ENCODE measurements at regions not wholly inside any gene's neighbourhood (a gene's known extent, or its start where the extent isn't known, plus 50 kb on each side); places are given as distances from the start of the nearest gene placed in this dataset.

DNA sequence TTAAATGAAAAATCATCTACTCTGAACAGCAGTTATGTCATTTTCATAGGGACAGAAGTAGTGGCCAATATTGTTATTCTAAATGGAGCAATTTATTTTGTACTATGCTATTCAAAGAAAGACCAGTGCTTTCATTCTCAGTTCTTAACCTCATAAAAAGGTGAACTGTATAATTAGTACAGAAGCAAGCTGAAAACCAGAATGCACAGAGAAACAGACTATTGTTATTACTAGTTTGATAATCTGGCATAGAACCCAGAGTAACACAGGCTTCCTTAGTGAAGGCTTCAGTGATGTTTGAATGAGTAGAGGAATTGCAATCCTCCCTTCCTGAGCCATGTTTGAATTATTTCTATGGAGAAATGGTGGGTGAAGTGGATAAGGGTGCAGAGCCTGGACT is 131.6 kb upstream of the LRRC7 start:
- no peak for DNase-seq (ENCODE audit: low spot score)

- no peak for DNase-seq (ENCODE audit: low spot score)
Measured at GRCh38 chr1:69438056-69438795, 129.5 kb upstream of the LRRC7 start.

- no peak for DNase-seq (ENCODE audit: low spot score)
Measured at GRCh38 chr1:69441496-69441895, 126.2 kb upstream of the LRRC7 start.

GRCh38 chr1:69451196-69451595 is 116.5 kb upstream of the LRRC7 start:
- DNase-seq (ENCODE audit: low spot score): no peak

GRCh38 chr1:69455718-69456117 is 112.0 kb upstream of the LRRC7 start:
- no peak for DNase-seq (ENCODE audit: low spot score)

DNA sequence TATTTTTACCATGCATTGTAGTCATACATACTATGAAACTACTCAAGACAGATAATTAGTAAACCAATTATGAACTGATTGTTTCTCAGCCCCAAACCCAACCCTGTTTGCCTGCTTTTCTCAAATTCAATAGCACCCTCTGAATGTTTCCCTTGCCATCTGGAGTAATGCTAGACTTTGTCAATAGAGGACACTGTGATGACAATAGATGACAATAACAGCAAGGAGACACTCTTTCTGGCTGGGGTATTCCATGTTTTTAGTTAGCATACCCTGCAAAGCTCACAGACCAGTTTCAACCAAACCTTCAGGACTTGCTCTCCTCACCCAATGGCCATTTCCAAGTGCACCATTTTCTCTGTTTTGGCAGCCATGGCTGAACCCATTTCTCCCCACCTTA is 108.5 kb upstream of the LRRC7 start:
- no peak for DNase-seq (ENCODE audit: low spot score)

GRCh38 chr1:69475021-69475420 is 92.7 kb upstream of the LRRC7 start:
- no peak for DNase-seq (ENCODE audit: low spot score)

- no peak for DNase-seq (ENCODE audit: low spot score)
Measured at GRCh38 chr1:69479734-69480133, 88.0 kb upstream of the LRRC7 start.

DNA sequence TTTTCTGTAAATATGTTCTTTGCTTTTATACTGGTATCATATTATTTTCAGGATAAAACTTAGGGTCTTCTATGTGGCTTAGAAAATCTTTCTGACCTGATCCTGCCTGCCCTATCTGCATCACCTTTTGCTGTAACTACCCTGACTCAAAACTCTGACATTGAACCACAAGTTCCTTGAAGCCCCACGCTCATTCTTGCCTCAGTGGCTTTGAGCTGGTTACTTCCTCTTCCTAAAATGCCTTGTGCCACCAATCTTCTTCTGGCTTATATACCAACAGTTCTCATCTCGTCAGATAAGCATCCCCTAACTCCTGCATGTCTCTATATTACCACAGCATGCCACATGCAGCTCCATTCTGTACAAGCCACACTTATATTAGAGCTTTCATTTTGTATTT is 84.5 kb upstream of the LRRC7 start:
- no peak for DNase-seq (ENCODE audit: low spot score)

DNA sequence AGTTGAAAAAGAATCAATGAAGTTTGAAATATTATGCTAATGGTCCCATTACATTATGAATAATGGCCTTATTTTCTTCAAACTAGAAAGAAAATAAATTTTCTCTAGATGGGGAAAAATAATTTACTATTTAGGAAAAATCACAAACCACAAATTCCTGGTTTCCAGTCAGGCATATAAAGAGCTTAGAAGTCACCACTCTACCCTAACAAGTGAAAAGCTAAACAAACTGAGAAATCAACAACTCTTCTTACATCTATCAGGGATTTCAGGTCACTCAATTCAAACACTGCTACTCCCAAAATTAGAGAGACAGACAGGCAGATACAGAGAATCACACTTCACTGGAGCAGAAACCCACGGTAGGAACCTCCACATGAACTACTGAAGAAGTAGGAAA is 82.1 kb upstream of the LRRC7 start:
- no peak for DNase-seq (ENCODE audit: low spot score)

GRCh38 chr1:69491416-69491815 is 76.3 kb upstream of the LRRC7 start:
- no peak for DNase-seq (ENCODE audit: low spot score)

- DNase-seq (ENCODE audit: low spot score): no peak
Measured at GRCh38 chr1:69492286-69492685, 75.4 kb upstream of the LRRC7 start.

DNA sequence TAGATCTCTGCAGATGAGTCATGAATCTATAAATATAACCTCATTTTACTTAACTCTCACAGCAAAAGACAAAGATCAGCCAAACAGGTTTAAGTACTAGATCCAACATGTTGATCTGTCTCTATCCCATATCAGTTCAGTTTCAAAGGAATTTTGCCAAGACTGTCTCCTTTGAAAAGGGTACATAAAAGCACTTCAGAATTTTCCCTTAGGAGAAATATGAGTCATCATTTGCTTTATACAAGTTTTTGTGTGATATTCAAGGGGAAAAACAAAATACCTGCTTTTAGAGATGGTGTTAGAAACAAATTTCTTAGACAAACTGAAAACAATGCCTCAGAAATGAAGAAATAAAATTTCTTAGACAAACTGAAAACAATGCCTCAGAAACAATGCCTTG is 73.5 kb upstream of the LRRC7 start:
- no peak for DNase-seq (ENCODE audit: low spot score)

DNA sequence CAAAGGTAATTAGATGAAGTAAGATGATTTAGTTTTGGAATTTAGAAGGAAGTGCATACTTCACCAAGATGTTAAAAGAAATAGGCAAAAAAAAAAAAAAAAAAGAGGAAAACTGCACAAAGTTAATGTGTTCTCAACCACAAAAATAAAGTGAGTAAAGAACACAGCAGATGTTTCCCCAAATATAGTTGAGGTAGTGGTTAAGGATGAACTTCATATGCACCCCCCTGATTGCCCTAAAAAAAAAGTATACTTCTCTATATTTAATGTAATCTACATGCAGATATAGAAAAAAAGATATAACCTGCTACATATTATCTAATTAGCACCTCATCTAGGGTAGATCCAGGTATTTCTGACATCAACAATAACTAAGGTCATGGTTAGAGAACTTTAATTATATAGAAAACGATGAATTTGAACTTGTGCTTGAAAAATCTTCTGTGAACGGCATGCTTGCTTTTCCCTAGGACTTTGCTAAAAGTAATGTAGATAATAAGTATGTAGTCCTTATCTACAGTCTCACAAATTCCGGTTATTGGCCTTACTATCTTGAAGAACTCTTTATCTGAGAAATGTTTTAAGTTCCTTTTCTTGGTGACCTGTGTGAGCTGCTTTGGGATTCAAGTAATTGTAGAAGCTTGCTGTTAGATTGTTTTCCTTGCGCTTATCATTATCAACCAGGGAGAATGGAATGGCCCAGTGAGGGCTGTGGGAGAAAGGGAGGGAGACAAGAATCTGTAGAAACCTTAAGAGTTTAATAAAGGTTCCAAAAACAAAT is 70.1 kb upstream of the LRRC7 start:
- DNase-seq (ENCODE audit: low spot score): no peak

GRCh38 chr1:69498711-69499110 is 69.0 kb upstream of the LRRC7 start:
- DNase-seq (ENCODE audit: low spot score): no peak

- no peak for DNase-seq (ENCODE audit: low spot score)
Measured at GRCh38 chr1:69499203-69499803, 68.4 kb upstream of the LRRC7 start.

GRCh38 chr1:69502991-69503390 is 64.7 kb upstream of the LRRC7 start:
- no peak for DNase-seq (ENCODE audit: low spot score)

DNA sequence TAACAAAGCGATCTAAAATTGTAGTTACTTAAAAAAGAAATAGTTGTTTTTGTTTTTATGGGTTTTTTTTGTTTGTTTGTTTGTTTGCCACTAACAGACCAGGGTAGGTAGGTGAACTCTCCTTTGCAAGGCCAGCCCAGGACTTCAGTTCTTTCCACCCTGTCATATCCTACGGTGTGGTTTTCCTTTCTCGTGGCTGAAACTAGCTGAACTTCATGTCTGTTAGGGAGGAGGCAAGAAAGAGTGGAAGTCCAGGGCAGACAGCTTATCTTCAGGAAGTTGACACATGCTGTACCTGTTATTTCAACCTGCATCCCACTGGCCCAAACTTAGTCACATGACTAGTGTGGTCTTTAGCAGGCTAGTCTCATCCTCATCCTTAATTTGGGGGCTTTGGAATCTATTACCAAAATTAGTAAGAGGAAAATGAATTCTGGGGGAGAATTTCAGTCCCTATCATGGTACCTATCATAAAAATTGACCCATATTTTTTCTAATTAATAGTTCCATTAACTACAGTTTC is 62.9 kb upstream of the LRRC7 start:
- no peak for DNase-seq (ENCODE audit: low spot score)

DNA sequence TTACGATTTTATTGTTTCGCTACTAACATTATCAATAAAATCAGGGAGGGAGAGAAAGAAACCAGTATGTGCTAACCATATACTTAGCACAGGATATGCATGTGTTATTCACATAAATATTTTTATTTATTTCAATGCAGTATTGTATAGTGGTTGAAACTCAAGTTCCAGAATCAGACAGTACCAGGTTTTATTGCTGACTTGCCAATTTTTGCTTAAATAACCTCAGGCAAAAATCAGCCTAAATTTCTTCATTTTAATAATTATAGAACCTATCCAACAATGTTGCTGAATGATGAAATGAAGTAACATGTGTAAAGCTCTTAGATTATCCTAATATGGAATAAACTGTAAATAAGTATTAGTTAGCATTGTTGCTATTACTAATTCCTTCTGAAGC is 61.4 kb upstream of the LRRC7 start:
- no peak for DNase-seq (ENCODE audit: low spot score)

GRCh38 chr1:69506721-69507120 is 61.0 kb upstream of the LRRC7 start:
- no peak for DNase-seq (ENCODE audit: low spot score)

DNA sequence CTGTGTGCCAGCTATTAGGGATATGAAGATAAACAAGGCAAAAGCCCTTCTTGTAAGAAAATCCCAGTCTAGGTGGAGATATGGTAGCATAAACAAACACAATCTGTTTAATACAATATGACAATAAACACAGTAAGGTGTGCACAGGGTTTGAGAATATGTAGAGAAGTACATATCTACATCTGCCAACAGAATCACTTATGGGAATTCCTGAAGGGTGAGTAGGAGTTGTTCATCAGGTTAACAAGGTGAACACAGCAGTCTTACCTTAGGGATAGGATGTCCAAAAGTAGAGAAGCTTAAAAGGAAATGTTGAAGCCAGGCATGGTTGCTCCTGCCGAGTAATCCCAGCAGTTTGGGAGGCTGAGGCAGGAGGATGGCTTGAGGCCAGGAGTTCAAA is 57.7 kb upstream of the LRRC7 start:
- no peak for DNase-seq (ENCODE audit: low spot score)

DNA sequence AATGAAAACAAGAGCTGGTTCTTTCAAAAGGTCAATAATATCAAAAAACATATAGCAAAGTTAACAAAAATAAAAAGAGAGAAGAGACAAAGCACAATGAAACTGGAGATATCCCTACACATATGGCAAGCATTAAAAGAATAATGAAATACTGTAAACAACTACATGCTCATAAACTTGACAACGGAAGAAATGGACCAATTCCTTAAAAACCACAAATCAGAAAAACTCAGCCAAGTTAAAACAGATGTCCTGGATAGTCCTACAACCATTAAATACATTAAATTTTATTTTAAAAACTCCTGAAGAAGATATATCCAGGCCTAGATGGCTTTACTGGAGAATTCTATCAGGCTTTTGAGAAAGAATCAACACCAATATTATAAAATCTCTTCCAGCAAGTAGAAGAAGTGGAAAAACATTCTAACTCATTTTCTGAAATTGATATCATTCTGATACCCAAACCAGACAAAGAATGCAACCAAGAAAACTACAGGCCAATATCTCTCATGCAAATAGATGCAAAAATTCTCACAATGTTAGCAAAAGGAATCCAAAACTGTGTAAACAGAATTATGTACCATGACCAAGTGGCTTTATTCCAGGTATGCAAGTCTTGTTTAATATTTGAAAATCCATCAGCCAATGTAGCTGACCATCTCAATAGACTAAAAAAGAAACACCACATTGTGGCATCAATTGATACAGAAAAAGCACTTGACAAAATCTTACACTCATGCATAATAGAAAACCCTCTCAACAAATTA is 56.1 kb upstream of the LRRC7 start:
- no peak for DNase-seq (ENCODE audit: low spot score)

All from kidney capillary endothelial cell (primary cell).